D721Med (cell line): ENCODE measurements at regions not wholly inside any gene's neighbourhood (a gene's known extent, or its start where the extent isn't known, plus 50 kb on each side); places are given as distances from the start of the nearest gene placed in this dataset.
"Not testable (repeated sequence)": the region's sequence is repeated elsewhere in the genome, so short reads cannot be mapped to it uniquely, and the experiment has no call there.

ENCODE experiments used
- DNase-seq: peaks from one replicate; pipeline ENCODE4 v3.0.0; 2011; ENCODE audit warnings: low spot score; ENCODE audit not compliant: insufficient read length
- FAIRE-seq: peaks from 2 replicates; lab custom pipeline; 2011; peaks lifted over from hg19 to GRCh38; lab: Jason Lieb, UNC
- CTCF ChIP-seq: IDR thresholded peaks from 2 replicates; pipeline ENCODE4 v1.5.1; 2012; ENCODE audit warnings: mild to moderate bottlenecking, control low read depth; ENCODE audit not compliant: insufficient read depth; ENCODE audit errors: missing control alignments

- no peak for FAIRE-seq
- no peak for TF ChIP-seq CTCF
- no peak for DNase-seq
Measured at GRCh38 chr5:19274578-19274977, 713.4 kb downstream of the CDH18 start.

- TF ChIP-seq CTCF = no peak
- FAIRE-seq (no peak), DNase-seq (no peak)
Measured at GRCh38 chr5:19285286-19285685, 702.7 kb downstream of the CDH18 start.

GRCh38 chr5:19287548-19288277 lies 700.3 kb downstream of the CDH18 start:
- not testable (repeated sequence) for FAIRE-seq, DNase-seq

- FAIRE-seq, DNase-seq: not testable (repeated sequence)
Measured at GRCh38 chr5:19288311-19288710, 699.7 kb downstream of the CDH18 start.

- FAIRE-seq (no peak), DNase-seq (no peak)
- no peak for TF ChIP-seq CTCF
Measured at GRCh38 chr5:19297934-19298333, 690.1 kb downstream of the CDH18 start.

GRCh38 chr5:19301271-19301670 lies 686.7 kb downstream of the CDH18 start:
- FAIRE-seq = no peak
- DNase-seq = no peak
- TF ChIP-seq CTCF = no peak

- FAIRE-seq (no peak), DNase-seq (no peak)
- no peak for TF ChIP-seq CTCF
Measured at GRCh38 chr5:19314840-19315239, 673.2 kb downstream of the CDH18 start.

- no peak for TF ChIP-seq CTCF
- FAIRE-seq (no peak), DNase-seq (no peak)
Measured at GRCh38 chr5:19319252-19319651, 668.7 kb downstream of the CDH18 start.
